HG03060 (cell line): ENCODE measurements at regions not wholly inside any gene's neighbourhood (a gene's known extent, or its start where the extent isn't known, plus 50 kb on each side); places are given as distances from the start of the nearest gene placed in this dataset.

Source experiments
- ATAC-seq: cut with Tn5 transposase; IDR thresholded peaks from one replicate; pipeline ENCODE4 v1.9.1; 2021; ENCODE audit warnings: low read depth, moderate number of reproducible peaks; ENCODE audit not compliant: unreplicated experiment

DNA sequence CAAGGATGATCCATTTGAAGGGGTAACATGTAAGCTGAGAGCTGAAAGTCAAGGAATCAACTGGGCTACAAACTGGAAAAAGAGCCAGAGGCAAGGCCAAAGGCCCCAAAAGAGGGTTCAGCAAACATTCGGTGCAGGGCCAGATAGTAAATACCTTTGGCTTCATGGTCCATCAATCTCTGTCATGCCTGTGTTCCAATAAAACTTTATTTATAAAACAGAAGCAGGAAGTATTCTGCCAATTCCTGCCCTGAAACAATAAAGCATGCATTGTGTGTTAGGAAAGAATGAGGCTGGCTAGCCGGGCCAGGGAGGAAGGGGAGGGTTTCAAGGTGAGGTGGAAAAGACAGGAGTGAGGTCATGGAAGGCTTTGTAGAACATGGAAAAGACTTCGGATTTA, 107.1 kb downstream of the LBH start:
- no peak for ATAC-seq

DNA sequence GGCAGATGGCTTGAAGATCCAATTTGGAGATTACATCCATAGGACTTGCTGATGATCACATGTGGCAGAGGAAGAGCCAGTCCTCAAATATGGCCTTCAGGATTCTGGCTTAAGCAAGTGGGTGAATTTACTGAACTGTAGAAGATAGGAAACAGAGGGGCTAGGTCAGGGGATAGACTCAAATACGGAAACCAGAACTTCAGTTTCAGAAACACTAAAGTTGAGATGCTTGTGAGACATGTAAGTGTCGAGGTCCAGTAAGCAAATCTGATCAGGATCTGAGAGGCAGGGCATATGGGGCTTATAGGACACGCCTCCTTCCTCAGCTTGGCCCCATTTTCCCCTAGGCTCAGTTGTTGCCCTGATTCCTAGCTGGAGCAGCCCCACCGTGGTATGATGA, 107.7 kb downstream of the LBH start:
- ATAC-seq: no peak

DNA sequence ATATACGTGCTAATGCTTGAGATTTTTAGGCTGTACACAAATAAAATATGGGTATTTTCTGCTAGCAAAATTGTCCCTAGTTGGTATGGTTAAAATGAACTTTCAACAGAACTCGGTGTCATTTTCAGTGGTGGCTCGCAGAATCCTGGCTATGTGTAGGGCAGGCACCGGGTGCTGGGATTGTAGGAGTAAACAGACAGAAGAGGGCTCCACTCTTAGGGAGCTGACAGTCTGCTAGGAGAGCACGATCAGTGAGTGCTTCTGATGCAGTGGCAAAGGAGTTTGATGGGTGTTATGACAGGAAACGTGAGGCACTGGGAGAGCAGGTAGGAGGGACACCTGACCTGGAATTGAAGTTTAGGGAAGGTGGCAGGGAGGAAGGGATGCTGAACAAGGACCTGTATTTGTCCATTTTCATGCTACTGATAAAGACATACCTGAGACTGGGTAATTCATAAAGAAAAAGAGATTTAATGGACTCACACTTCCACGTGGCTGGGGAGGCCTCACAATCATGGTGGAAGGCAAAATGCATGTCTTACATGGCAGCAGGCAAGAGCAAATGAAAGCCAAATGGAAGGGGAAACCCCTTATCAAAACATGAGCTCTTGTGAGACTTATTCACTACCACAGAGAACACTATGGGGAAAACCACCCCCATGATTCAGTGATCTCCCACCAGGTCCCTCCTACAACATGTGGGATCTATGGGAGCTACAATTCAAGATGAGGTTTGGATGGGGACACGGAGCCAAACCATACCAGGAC, 105.4 kb upstream of the LCLAT1 start:
- no peak for ATAC-seq

DNA sequence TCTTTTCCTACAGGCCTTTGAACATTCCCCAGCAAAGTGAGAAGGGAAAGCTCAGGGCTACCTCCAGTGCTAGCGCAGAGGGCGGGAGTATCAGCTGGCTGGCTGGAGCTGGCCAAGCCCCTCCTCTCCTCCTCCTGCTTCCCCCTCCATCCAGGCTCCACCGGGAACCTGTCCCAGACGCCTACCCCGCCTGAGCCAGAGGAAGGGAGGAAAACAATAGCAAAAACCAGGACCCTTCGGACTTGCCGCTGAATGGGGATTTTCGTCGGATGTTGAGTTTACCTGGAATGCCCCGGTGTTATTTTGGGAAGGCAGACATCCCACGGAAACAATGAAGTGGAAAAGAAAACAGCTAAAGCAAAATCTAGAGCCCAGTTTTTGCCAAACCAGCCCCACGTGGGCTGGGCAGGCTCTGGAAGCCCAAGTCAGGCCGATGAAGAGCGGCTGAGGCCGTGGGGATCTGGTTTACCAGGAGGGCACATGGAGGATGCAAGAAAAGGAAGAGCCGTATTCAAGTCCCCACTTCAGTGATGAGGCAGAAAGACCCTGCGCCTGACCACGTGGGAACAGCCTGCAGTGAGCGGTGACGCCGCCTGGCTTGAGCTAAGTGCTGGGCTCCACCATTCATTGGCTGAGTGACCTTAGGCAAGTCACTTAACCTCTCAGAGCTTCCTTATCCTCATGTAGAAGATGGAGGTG, 100.4 kb upstream of the LCLAT1 start:
- ATAC-seq: no peak

DNA sequence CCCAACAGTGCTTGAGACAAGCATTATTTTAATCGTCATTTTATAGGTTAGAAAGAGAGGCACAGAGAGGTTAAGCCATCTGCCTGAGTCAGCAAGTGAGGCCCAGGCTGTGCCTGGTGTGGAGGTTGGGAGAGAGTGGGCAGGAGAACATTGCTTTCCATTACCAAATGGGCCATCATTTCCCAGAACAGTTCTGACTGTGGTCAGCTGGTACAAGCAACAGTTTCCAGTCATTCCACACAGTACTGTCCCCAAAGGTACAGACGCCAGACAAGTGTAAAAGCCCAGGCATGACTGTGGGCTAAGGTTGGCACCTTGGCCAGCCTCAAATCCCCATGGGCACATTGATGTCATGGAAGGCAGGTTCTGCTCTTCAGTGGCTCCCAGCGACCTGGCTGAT, 98.2 kb upstream of the LCLAT1 start:
- no peak for ATAC-seq

DNA sequence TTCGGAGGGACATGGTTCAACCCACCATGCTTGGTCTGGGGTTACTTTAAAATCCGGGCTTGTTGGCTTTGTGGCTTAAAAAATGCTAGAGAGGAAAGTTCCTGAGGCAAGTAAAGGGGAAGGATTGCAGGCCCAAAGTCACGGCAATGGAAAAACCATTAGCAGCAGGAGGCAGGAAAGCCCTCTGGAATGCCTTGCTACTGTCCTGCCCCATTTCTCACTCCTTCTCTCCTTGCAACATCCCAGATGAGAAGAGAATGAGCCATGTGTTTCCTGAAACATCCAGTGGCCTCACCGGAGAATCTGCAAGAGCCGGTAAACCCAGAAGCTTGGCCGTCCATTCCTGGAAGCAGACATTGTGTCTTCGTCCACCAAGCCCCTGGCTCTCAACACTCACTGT, 97.4 kb upstream of the LCLAT1 start:
- no peak for ATAC-seq

DNA sequence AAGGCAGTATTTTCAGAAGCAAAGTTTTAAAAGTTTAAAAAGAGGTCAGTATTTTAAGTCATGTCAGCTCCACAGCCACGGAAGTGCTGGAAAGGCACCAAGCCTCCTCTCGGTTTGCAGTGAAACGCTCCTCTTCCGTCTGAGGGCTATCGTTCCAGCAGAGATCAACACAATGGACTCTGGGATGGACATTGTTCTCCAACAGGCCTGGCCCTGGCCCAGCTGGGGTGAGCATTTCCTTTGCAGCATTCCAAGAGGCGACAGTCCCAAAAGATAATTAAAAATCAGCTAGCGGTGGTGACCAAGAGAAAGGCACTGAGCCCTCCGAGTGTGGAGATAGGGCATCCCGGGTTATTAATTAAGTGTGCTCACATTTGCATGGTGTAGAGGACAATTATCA, 95.9 kb upstream of the LCLAT1 start:
- ATAC-seq: no peak

DNA sequence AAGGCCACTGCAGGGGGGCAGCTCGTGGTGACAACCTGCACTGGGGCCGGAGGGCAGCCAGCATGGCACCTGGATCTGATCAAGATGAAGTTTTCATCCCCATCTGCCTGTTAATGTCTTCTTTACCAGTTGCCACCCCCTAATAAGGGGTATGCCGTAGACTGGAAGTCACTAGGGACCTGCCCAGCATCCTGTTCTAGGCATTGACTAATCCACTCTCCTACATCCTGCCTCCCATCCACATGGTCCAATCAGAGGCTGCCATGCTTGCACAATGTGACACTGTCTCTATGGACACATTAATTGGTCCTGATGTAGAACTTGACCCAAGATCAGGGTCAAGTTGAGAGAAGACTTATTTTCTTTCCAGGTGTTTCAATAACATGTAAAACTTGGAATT, 95.1 kb upstream of the LCLAT1 start:
- ATAC-seq: no peak

DNA sequence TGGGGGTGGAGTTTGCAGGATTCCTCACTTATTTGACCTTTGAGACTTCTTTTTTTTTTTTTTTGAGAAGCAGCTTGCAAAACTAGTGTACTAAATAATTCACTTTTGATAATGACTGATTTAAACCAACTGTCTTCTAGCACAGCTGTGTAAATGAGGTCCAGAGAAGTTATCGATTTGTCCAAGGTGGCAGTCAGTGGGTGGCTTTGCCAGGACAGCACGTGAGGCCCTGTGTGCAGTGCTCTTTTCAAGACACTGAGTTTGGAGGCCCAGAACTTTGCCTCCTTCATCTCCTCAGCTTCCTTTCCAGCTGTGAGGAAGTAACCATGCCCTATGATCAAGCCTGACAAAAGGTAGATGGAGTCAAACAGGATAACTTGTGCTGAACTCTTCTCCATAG, 92.9 kb upstream of the LCLAT1 start:
- ATAC-seq: no peak

DNA sequence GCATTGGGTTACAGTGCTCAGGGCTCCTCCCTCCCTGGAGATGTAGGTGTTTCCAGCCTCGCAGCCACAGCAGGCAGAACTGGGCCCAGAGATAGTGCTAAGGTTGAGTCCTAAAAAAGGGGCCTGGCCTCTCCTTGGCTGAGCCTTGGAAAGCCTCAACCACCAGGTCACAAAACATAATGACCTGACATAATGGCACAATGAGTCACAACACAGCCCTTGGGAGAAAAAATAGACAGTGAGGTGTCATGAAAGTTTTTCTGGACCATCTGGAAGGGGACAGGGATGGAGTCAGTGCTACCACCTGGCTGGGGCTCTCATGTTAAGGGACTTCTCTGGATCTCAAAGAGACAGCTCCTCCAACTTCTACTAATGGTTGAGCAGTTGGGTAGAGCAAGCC, 92.4 kb upstream of the LCLAT1 start:
- no peak for ATAC-seq

DNA sequence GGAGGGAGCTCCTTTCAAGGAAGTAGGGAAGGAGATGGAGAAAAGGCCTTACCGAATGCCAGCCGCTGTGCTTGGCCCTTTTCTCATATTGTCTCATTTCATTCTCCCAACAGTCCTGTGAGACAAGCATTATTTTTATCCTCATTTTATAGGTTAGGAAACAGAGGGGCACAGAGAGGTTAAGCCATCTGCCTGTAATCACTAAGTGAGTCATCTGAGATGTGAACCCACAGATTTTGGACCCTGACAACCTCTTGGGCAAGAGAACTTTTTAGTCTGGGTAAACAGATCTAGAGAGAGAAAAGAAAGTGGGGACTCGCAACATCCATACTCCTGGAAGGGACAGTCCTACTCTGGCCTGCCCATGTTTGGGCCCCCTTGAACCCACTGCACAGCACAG, 91.7 kb upstream of the LCLAT1 start:
- ATAC-seq: no peak

DNA sequence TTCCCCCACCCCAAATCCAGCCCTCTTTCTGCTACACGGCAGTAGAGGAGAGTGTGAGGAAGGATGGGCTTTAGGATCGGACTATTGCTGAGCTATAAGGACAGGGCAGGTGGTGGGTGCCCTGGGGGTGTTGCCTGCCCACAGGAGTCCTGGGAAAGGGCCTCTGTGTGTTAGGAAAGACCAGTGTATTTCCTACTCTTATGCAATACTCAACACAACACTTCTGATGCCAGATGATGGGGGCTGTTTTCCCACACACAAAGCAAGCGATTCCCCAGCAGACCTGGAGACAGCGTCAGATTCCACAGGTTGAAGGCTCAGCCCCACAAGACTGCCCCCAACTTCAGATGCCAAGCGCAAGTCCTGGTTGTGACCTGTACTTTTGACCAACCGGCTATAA, 91.0 kb upstream of the LCLAT1 start:
- ATAC-seq: no peak

DNA sequence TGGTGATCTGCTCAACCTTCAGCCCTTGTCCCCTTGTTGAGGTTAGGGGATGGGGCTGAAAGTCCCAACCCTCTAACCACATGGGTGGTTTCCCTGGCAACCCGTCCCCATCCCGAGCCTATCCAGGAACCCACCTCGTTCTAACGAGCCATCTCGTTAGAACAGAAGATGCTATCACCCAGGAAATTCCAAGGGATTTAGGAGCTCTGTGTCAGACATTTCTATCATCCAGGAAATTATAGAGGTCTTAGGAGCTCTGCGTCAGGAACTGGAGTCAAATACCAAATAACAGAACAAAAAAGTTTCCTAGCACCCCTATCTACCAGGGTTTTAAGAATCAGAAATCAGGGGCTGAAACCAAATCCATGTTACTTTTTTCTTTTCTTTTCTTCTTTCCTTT, 90.3 kb upstream of the LCLAT1 start:
- ATAC-seq: no peak

DNA sequence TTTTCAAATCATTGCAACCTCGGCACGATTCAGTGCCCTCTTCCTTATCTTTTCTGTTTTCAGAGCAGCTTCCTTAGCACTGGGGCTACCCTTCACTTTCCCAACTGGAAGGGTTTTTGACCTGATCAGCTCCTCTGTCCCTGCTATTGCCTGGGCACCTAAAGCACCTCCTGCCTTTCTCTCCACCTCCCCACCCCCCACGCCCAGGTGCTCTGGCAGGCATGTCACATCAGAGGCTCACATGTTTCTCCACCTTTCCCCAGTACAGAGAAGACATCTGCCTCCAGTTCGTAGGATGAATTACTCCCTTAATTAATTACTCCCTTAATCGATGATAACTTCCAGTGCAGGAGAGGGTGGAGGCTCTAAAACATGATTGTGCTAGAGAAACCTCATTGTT, 88.7 kb upstream of the LCLAT1 start:
- ATAC-seq: no peak

DNA sequence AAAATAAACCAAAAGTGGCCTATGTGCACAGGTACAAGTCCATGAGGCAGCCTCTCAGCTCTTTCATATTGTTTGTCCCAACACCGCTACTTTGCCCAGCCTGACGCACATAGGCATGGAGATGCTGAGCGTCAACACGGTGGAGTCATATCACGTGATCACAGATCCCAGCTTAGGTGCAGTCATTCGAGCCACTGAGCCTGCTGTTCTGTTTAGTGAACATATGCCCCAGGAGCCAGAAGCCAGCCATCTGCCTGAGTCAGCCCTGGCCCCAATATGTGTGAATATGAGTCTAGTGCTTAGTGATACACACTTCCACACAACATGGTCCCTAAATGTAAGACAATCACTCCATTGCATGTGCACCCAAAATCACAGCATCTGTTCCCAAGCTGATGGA, 88.2 kb upstream of the LCLAT1 start:
- no peak for ATAC-seq

DNA sequence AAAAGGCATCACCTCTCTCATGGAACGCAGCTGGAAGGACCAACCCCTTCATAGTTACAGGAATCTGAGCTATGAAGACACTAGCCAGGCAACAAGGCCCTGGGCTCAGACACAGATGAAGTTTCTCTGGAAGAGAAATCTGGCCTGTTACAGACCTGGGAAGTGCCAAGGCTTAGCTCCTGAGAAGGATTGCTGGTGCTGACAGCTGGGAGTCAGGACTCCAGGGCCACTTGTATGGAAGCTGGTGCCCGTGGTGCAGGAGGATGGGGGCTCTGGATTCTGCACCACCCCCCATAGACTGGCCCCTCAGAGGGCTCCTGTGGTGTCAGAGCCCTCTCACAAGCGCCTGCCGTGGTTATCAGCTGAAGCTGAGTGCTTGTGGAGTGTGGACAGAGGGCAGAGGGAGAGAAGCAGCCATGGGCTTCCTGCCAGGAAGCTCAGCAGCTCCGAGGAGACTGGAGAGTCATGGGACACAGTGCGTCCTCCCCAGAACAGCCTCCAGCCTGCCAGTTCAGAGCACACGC, 87.3 kb upstream of the LCLAT1 start:
- ATAC-seq: no peak

DNA sequence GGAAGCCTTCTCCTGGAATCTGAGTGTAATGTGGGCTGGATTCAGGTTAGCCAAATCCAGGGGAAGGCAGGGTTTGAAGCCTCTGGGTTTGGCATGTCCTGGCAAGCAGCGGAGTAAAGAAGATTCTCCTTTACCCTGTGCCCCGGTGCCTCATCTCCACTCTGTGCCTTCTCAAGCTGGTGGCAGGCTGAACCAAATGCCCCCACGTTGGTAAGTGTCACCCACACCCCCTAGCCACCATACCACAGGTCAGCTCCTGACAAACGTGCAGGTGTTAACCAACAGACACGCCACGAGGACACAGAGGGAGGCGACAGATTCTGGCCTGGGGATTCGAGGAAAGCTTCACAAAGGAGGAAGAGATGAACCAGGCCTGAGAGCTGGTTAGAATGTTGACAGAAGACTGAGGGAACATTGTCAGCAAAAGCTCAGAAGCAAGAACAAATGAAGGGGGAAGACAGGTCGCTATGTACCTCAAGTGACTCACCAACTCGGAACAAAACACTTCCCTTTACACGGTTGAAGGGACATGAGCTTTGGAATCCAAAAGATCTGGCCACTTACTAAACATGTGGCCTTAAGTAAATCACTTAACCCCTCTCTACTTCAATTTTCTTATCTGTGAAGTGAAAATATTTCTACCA, 85.2 kb upstream of the LCLAT1 start:
- ATAC-seq: no peak

DNA sequence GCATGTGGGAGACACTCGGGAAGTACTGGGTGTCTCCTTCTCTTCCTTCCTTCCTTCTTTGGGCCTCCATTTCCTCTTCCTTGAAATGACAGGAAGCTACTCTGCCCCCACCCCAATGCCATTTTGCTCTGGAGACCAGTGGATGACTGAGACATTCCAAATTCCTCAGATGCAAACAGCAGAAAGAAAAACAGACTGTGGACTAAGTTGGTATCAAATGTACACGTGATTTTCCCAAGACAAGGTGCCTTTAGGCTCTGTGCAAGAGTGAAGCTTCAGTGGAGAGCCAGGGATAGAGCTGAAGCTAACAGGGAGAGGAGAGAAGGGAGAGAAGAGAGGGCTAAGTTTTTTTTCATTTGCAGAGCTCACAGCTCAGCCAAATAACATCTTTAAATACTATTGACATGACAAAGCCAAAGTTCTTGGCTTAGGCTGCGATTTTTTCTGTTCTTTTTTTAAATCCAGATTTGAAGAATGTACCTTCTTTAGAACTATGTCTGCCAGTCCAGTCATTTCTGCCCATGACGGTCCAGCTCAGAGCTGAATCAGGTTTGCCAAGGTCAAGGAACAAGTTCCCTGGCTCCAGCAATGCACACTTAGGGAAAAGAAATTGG, 84.5 kb upstream of the LCLAT1 start:
- no peak for ATAC-seq

DNA sequence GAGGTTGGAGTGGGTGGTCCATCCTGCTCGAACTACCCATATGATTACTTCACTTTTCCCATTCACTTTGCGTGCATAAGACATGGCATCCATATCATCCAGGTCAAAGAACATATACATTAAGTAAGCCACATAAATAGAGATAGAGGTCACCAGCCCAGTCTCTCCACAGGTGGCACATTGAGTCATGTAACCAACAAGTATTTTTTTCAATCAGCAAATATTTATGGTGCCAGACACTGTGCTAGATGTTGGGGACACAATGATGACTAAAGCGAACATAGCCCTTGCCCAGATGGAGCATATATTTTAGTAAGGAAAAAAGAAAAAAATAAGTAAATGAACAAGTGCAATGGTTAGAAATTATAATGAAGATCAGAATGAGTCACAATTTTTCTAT, 83.6 kb upstream of the LCLAT1 start:
- no peak for ATAC-seq

DNA sequence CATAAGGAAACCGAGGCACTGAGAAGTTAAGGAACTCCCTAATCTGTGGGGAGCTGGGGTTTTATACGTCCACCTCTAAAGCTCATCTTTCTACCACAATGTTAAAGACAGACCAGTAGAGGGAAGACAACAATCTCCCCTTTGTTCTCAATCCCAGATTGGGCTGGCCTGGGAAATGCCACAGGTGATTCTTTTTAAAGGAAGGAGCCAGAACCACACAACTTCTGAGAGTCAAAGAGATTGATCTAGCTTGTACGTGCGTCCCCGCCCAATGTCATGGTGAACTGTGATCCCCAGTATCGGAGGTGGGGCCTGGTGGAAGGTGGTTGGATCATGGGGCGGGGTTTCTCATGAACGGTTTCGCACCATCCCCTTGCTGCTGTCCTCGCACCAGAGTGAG, 81.8 kb upstream of the LCLAT1 start:
- no peak for ATAC-seq

DNA sequence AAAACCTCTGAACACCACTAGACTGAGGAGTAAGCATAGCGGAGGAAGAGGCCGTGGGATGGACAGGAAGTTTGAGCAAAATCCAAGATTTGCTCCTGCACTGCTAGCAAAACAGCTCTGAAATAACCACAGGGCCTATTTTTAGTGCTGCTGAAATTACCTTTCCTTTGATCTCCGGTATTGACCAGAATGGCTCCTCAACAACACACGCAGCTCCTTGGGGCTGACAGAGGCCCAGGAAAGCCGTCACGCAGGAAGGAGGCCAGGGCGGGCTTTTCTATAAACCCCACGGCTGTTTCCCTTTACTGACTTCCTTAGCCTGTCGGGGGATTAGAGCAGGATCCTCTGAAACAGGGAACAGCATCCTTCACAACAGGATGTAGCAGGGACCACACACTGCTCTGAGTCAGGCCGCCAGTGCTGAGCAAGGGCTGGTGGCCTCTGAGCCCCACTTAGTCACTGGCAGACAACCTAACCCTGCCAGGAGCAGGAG, 80.8 kb upstream of the LCLAT1 start:
- ATAC-seq: no peak
